K562 (cell line): ENCODE measurements at regions not wholly inside any gene's neighbourhood (a gene's known extent, or its start where the extent isn't known, plus 50 kb on each side); places are given as distances from the start of the nearest gene placed in this dataset.

Experiments
- ATAC-seq: fragments of 200-7000 bp; cut with Tn5 transposase; 3 replicates; pipeline ENCODE4 v1.9.1; 2020; ENCODE audit warnings: moderate library complexity
- BruUV-seq: library from RNA; stranded (reverse); fragments of 400-500 nt; replicated peaks from 2 replicates; lab custom pipeline; 2021; lab: Mats Ljungman, UMichigan
- CTCF ChIA-PET: fragments of 300-600 bp; formaldehyde crosslinking; extraction: SDS; loops from one replicate; lab custom pipeline; 2021; ENCODE audit warnings: low intra/inter-chr PET ratio; lab: Yijun Ruan, JAX
- POLR2A ChIA-PET: fragments of 300-600, 350-650 bp; sonication (Branson Sonifier 250); formaldehyde crosslinking; extraction: SDS; loops from one replicate; lab custom pipeline; 2021; ENCODE audit warnings: antibody characterized with exemption, inconsistent platforms; lab: Yijun Ruan, JAX
- DNase-seq, 4 experiments: peaks; one replicate each; pipeline versions ENCODE4 v3.0.0 to v3.0.0-alpha.2; 2011 to 2018; ENCODE audit warnings: low spot score in 3 of 4, mixed read lengths in 3 of 4; ENCODE audit errors: extremely low read depth in 1 of 4
- FAIRE-seq: peaks from 2 replicates; lab custom pipeline; 2011; peaks lifted over from hg19 to GRCh38; lab: Jason Lieb, UNC
- H2AFZ ChIP-seq: 2 replicates; pipeline ENCODE4 v1.6.0; 2011; ENCODE audit warnings: low read depth, low read length, control low read depth, inconsistent platforms
- H3K27ac ChIP-seq: fragments of 200-600 bp; 3 replicates; pipeline ENCODE4 v1.8.0; 2011; ENCODE audit warnings: low read depth, mild to moderate bottlenecking, control low read depth, inconsistent platforms, low read length, moderate library complexity, mixed read lengths; ENCODE audit errors: extremely low read depth
- H3K27me3 ChIP-seq, 2 experiments: fragments of 300-600 bp in 1 of 2; 2 replicates in 1 of 2; 3 replicates in 1 of 2; pipeline versions ENCODE4 v1.6.0 to v1.8.0; 2011; ENCODE audit warnings: inconsistent platforms in 2 of 2, low read length in 2 of 2, mild to moderate bottlenecking in 1 of 2, mixed read lengths in 1 of 2, moderate library complexity in 1 of 2; ENCODE audit not compliant: control insufficient read depth in 2 of 2, insufficient read depth in 2 of 2
- H3K36me3 ChIP-seq: fragments of 300-600 bp; 3 replicates; pipeline ENCODE4 v1.8.0; 2011; ENCODE audit warnings: mild to moderate bottlenecking, low read length, inconsistent platforms; ENCODE audit not compliant: control insufficient read depth, insufficient read depth
- H3K4me1 ChIP-seq, 2 experiments: fragments of 200-600 bp in 1 of 2; replicated peaks in 1 of 2; 2 replicates in 1 of 2; 3 replicates in 1 of 2; pipeline versions ENCODE4 v1.5.1 to v1.8.0; 2011; ENCODE audit warnings: inconsistent platforms in 2 of 2, low read length in 2 of 2, mild to moderate bottlenecking in 1 of 2, mixed read lengths in 1 of 2, moderate library complexity in 1 of 2; ENCODE audit not compliant: control insufficient read depth in 2 of 2, insufficient read depth in 2 of 2
- H3K4me2 ChIP-seq: 2 replicates; pipeline ENCODE4 v1.6.1; 2011; ENCODE audit warnings: low read length, control low read depth, inconsistent platforms, mixed read lengths; ENCODE audit not compliant: insufficient read depth
- H3K4me3 ChIP-seq: fragments of 200-600 bp; sonication (generic), shearing (Covaris generic); 2 replicates; pipeline ENCODE4 v1.5.1; 2016; ENCODE audit warnings: control low read depth, inconsistent platforms
- H3K79me2 ChIP-seq: fragments of 200-600 bp; 3 replicates; pipeline ENCODE4 v1.8.0; 2011; ENCODE audit warnings: low read length, inconsistent platforms; ENCODE audit not compliant: control insufficient read depth, insufficient read depth
- H3K9ac ChIP-seq, 2 experiments: 2 replicates each; pipeline versions ENCODE4 v1.6.0 to v1.6.1; 2011; ENCODE audit warnings: low read depth in 2 of 2, low read length in 2 of 2, control low read depth in 1 of 2, inconsistent platforms in 1 of 2, mild to moderate bottlenecking in 1 of 2, mixed read lengths in 1 of 2; ENCODE audit not compliant: insufficient read depth in 1 of 2
- H3K9me1 ChIP-seq: one replicate; pipeline ENCODE4 v1.6.0; 2011; ENCODE audit warnings: inconsistent platforms, mild to moderate bottlenecking, low read length, moderate library complexity; ENCODE audit not compliant: control insufficient read depth, insufficient read depth
- H3K9me3 ChIP-seq: replicated peaks from 2 replicates; pipeline ENCODE4 v1.5.1; 2011; ENCODE audit warnings: low read depth, low read length, inconsistent platforms; ENCODE audit not compliant: control insufficient read depth, insufficient read depth
- H4K20me1 ChIP-seq: replicated peaks from 2 replicates; pipeline ENCODE4 v1.6.1; 2011; ENCODE audit warnings: low read length, inconsistent platforms, mixed read lengths; ENCODE audit not compliant: control insufficient read depth, insufficient read depth
- GATAD2B ChIP-seq: fragments of 450-650 bp; IDR thresholded peaks from 2 replicates; pipeline ENCODE4 v1.6.1; 2017; ENCODE audit warnings: mild to moderate bottlenecking, borderline replicate concordance
- HNRNPL ChIP-seq: fragments of 200-400 bp; formaldehyde crosslinking; IDR thresholded peaks from 2 replicates; pipeline ENCODE4 v1.6.1; 2017; ENCODE audit warnings: low read depth, mild to moderate bottlenecking, low read length
- IFI16 ChIP-seq: fragments of 250-450 bp; sonication (Bioruptor Pico); IDR thresholded peaks from 2 replicates; pipeline ENCODE4 v2.1.2; 2022; ENCODE audit warnings: mild to moderate bottlenecking, inconsistent platforms
- KLF1 ChIP-seq: fragments of 450-650 bp; IDR thresholded peaks from 2 replicates; pipeline ENCODE4 v1.6.1; 2016; ENCODE audit warnings: missing genetic modification characterization, missing compliant biosample characterization
- KLF13 ChIP-seq: fragments of 450-650 bp; IDR thresholded peaks from 2 replicates; pipeline ENCODE4 v1.6.1; 2016; ENCODE audit warnings: missing genetic modification characterization, low read depth, mild to moderate bottlenecking, missing compliant biosample characterization, moderate library complexity, borderline replicate concordance
- MYNN ChIP-seq, 2 experiments: sonication (generic); formaldehyde crosslinking in 1 of 2; IDR thresholded peaks; 2 replicates each; pipeline versions ENCODE4 v1.5.0 to v1.6.1; 2016 to 2020; ENCODE audit warnings: antibody characterized with exemption in 1 of 2, missing genetic modification reagents in 1 of 2
- NEUROD1 ChIP-seq: fragments of 150-350 bp; IDR thresholded peaks from 2 replicates; pipeline ENCODE4 v1.6.1; 2014; ENCODE audit warnings: borderline replicate concordance, low read length, low read depth; ENCODE audit not compliant: partially characterized antibody
- SUPT5H ChIP-seq: fragments of 450-650 bp; IDR thresholded peaks from 2 replicates; pipeline ENCODE4 v1.6.1; 2016
- ZNF134 ChIP-seq: fragments of 250-450 bp; sonication (Bioruptor Pico); conservative IDR thresholded peaks from 2 replicates; pipeline ENCODE4 v1.4.0; 2020
- ZNF695 ChIP-seq: fragments of 450-650 bp; formaldehyde crosslinking; IDR thresholded peaks from 2 replicates; pipeline ENCODE4 v1.4.0; 2020; ENCODE audit warnings: mild to moderate bottlenecking, moderate library complexity
- ZNF778 ChIP-seq: fragments of 450-650 bp; formaldehyde crosslinking; IDR thresholded peaks from 2 replicates; pipeline ENCODE4 v1.4.0; 2020; ENCODE audit warnings: mild to moderate bottlenecking, moderate library complexity
- WGBS: fragments of 100-300 bp; shearing (Covaris generic); methylation state at CpG from one replicate; pipeline ENCODE4 v1.1.6; 2016; ENCODE audit warnings: low coverage, mixed read lengths; ENCODE audit not compliant: insufficient coverage; ENCODE audit errors: missing lambda C conversion rate; 5-methylcytosine and 5-hydroxymethylcytosine counted together
- in situ Hi-C: fragments of 300-500 bp; cut with MboI; formaldehyde crosslinking; loops from 4 replicates; pipeline ENCODE4 v1.15.0; 2018; ENCODE audit warnings: inconsistent platforms, mixed read lengths
- intact Hi-C: fragments of 100-400 bp; cut with micrococcal nuclease; formaldehyde crosslinking; loops from 2 replicates; pipeline ENCODE4 v1.14.2; 2022
- TF ChIP-seq, protein P1 (sequence below): fragments of 450-650 bp; IDR thresholded peaks from 2 replicates; pipeline ENCODE4 v1.7.1; 2018; ENCODE audit warnings: mild to moderate bottlenecking, low read depth; ENCODE audit not compliant: partially characterized antibody

DNA sequence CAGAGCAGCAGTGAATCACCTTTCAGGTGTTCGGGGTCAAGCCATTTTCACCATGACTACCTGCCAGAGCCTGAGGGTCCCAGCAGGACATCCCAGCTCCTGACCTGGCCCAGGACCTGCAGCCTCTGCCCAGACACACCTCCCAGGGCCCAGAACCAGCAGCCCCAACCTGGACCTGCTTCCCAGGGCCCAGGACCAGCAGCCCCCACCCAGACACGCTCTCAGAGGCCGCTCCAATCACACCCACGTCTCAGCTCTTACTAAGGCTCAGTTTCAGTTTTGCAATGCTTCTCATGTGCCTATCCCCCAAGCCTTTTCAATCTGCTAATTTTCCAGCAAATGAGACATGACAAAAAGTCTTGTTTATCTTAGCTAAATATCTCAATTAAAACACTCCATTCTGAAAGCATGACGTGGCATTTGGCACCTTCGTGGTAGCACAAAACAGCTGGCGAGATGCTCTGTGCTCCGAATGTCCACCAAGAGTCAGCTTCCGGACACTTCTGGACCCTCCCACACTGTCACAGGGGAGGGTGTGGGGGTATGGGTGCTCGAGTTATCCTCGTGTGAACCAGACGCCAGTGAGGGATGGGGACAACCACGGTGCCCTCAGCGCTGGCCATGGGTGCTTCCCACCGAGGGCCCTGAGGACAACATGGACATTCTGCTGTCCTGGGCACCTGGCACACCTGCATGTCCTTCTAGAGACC, 253.2 kb downstream of the DLL1 start:
- Histone ChIP-seq H3K4me1 (no peaks in the 10 kb centered on the region), H2AFZ (no peak overlapping the region), H3K27me3 (peaks cover 0 to 44% of the 10 kb centered on the region in 2 experiments; a peak in 2 of 5 replicates), H3K4me3 (no peak overlapping the region), H4K20me1 (peaks cover 9% of the 10 kb centered on the region; the same call in 1 of the 2 replicates), H3K79me2 (no peaks in the 10 kb centered on the region), H3K9me1 (no peaks in the 10 kb centered on the region), H3K36me3 (no peaks in the 10 kb centered on the region), H3K27ac (no peak overlapping the region), H3K4me2 (no peak overlapping the region), H3K9ac (no peak overlapping the region), H3K9me3 (no peaks in the 10 kb centered on the region)
- in situ Hi-C loops (no loop called here), intact Hi-C loops (no loop called here)
- ATAC-seq (no peak), DNase-seq (no peak), FAIRE-seq (no peak)
- no TSS peak for BruUV-seq
- under 1% methylated on average over 15 of the region's 15 CpGs for WGBS
- ChIA-PET POLR2A (no interaction called here), CTCF (no interaction called here)
- TF ChIP-seq KLF13 (tag) (no peak), SUPT5H (no peak), KLF1 (tag) (no peak), IFI16 (CRISPR knock-in tag) (no peak), HNRNPL (no peak), ZNF134 (CRISPR knock-in tag) (no peak), MYNN (IDR thresholded peaks at IDR 0.05) (no peak), MYNN (CRISPR knock-in tag; IDR thresholded peaks at IDR 0.05) (no peak), ZNF778 (CRISPR knock-in tag) (no peak), NEUROD1 (no peak), ZNF695 (CRISPR knock-in tag) (no peak), GATAD2B (no peak)
- TF ChIP-seq, protein P1, sequence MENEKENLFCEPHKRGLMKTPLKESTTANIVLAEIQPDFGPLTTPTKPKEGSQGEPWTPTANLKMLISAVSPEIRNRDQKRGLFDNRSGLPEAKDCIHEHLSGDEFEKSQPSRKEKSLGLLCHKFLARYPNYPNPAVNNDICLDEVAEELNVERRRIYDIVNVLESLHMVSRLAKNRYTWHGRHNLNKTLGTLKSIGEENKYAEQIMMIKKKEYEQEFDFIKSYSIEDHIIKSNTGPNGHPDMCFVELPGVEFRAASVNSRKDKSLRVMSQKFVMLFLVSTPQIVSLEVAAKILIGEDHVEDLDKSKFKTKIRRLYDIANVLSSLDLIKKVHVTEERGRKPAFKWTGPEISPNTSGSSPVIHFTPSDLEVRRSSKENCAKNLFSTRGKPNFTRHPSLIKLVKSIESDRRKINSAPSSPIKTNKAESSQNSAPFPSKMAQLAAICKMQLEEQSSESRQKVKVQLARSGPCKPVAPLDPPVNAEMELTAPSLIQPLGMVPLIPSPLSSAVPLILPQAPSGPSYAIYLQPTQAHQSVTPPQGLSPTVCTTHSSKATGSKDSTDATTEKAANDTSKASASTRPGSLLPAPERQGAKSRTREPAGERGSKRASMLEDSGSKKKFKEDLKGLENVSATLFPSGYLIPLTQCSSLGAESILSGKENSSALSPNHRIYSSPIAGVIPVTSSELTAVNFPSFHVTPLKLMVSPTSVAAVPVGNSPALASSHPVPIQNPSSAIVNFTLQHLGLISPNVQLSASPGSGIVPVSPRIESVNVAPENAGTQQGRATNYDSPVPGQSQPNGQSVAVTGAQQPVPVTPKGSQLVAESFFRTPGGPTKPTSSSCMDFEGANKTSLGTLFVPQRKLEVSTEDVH, result no peak
